ENCODE measurements at regions not wholly inside any gene's neighbourhood (a gene's known extent, or its start where the extent isn't known, plus 50 kb on each side); places are given as distances from the start of the nearest gene placed in this dataset.

GRCh38 chr9:12416716-12417115, 276.5 kb upstream of the TYRP1 start:
- TF ChIP-seq GATA2 (IDR thresholded peaks at IDR 0.05; ENCODE audit: low read depth, low read length) (no peak), GATA3 (IDR thresholded peaks at IDR 0.05; ENCODE audit: low read depth, low read length) (no peak)
